Epithelial cell of proximal tubule (primary cell): ENCODE measurements at regions not wholly inside any gene's neighbourhood (a gene's known extent, or its start where the extent isn't known, plus 50 kb on each side); places are given as distances from the start of the nearest gene placed in this dataset.

Source experiments
- DNase-seq: peaks from one replicate; pipeline ENCODE4 v3.0.0-alpha.2; 2011; ENCODE audit warnings: low read depth
- H3K4me3 ChIP-seq: 2 replicates; pipeline ENCODE4 v1.5.1; 2011; ENCODE audit warnings: low read depth, mild to moderate bottlenecking, low read length
- CTCF ChIP-seq: conservative IDR thresholded peaks from 2 replicates; pipeline ENCODE4 v1.5.1; 2012; ENCODE audit warnings: low read depth, mild to moderate bottlenecking, low read length

- no peak overlapping the region for H3K4me3 ChIP-seq
- DNase-seq, result no peak
- TF ChIP-seq CTCF, result no peak
These were observed 411.1 kb downstream of the SHANK2 start for GRCh38 chr11:70841264-70841663.

- no peak for TF ChIP-seq CTCF
- DNase-seq, result no peak
- no peak overlapping the region for H3K4me3 ChIP-seq
These were observed 410.1 kb downstream of the SHANK2 start for GRCh38 chr11:70842256-70842655.

- H3K4me3 ChIP-seq, result no peak overlapping the region
- TF ChIP-seq CTCF, result no peak
- DNase-seq, result no peak
These were observed 409.7 kb downstream of the SHANK2 start for GRCh38 chr11:70842701-70843100.

- H3K4me3 ChIP-seq, result no peak overlapping the region
- no peak for DNase-seq
- TF ChIP-seq CTCF, result no peak
These were observed 408.5 kb downstream of the SHANK2 start for GRCh38 chr11:70843906-70844305.

GRCh38 chr11:70844387-70844786 is 408.0 kb downstream of the SHANK2 start:
- no peak overlapping the region for H3K4me3 ChIP-seq
- TF ChIP-seq CTCF, result no peak
- no peak for DNase-seq

GRCh38 chr11:70845591-70846041 is 406.8 kb downstream of the SHANK2 start:
- DNase-seq, result no peak
- TF ChIP-seq CTCF, result no peak
- H3K4me3 ChIP-seq, result no peak overlapping the region

GRCh38 chr11:70846781-70847655 is 405.4 kb downstream of the SHANK2 start:
- no peak for DNase-seq
- no peak overlapping the region for H3K4me3 ChIP-seq
- no peak for TF ChIP-seq CTCF
